ENCODE measurements at regions not wholly inside any gene's neighbourhood (a gene's known extent, or its start where the extent isn't known, plus 50 kb on each side); places are given as distances from the start of the nearest gene placed in this dataset.

DNA sequence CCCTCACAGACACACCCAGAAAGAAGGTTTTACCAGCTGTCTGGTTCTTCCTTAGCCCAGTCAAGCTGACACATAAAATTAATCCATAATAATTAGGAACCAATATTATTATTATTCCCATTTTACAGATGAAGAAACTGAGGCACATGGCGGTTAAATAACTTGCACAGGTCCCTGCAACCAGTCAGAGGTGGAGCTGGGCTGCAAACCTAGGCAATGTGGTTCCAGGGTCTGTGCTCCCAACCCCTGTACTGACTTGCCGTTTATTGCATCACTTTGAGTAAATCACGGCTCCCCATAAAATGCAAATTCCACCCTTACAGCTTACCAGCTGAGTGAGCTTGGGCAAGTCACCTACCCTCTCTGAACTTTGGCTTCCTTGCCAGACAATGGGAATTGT, 179.2 kb upstream of the POU3F1 start:
- TF ChIP-seq CTCF (IDR thresholded peaks at IDR 0.05; ENCODE audit: insufficient read depth, low read length) (no peak), POLR2AphosphoS5 (IDR thresholded peaks at IDR 0.05; ENCODE audit: low read depth) (no peak), REST (IDR thresholded peaks at IDR 0.05; ENCODE audit: insufficient replicate concordance, low read depth) (no peak), SPI1 (IDR thresholded peaks at IDR 0.05; ENCODE audit: borderline replicate concordance, low read depth) (no peak), GABPA (IDR thresholded peaks at IDR 0.05; ENCODE audit: low read depth) (no peak)

All from HL-60 (cell line).